ENCODE measurements at regions not wholly inside any gene's neighbourhood (a gene's known extent, or its start where the extent isn't known, plus 50 kb on each side); places are given as distances from the start of the nearest gene placed in this dataset.

- H3K27me3 ChIP-seq: no peaks in the 10 kb centered on the region
- intact Hi-C loops (cut with DNase I): no loop called here
- peaks cover 0 to 2% (median 0%) of the 10 kb centered on the region in 9 donors for H3K4me1 ChIP-seq
- ATAC-seq (no peak), DNase-seq (no peak)
- 91 to 93% methylated on average over 4 of the region's 4 CpGs for WGBS, 2 donors
- no peak overlapping the region for H3K27ac ChIP-seq
- no peak for TF ChIP-seq CTCF (IDR thresholded peaks at IDR 0.05)
- H3K4me3 ChIP-seq: no peak overlapping the region
- peaks cover 0 to under 1% (median 0%) of the 10 kb centered on the region in 11 donors for H3K9me3 ChIP-seq
- H3K36me3 ChIP-seq: no peaks in the 10 kb centered on the region
Observed at GRCh38 chr4:17064959-17065358, 166.5 kb upstream of the LDB2 start.

- H3K4me1 ChIP-seq: peaks cover 0 to 9% (median 0%) of the 10 kb centered on the region in 9 donors
- H3K9me3 ChIP-seq: no peaks in the 10 kb centered on the region
- TF ChIP-seq CTCF (IDR thresholded peaks at IDR 0.05): no peak
- 62 to 67% methylated on average over 3 of the region's 3 CpGs for WGBS, 2 donors
- no peaks in the 10 kb centered on the region for H3K36me3 ChIP-seq
- ATAC-seq (no peak), DNase-seq (no peak)
- intact Hi-C loops (cut with DNase I): no loop called here
- no peak overlapping the region for H3K4me3 ChIP-seq
- H3K27me3 ChIP-seq: no peaks in the 10 kb centered on the region
- no peak overlapping the region for H3K27ac ChIP-seq
Observed at GRCh38 chr4:17063888-17064287, 165.4 kb upstream of the LDB2 start.

GRCh38 chr4:17060230-17060629, 161.8 kb upstream of the LDB2 start:
- no peak overlapping the region for H3K4me3 ChIP-seq
- no peak for ATAC-seq
- no peak for TF ChIP-seq CTCF (IDR thresholded peaks at IDR 0.05)
- H3K36me3 ChIP-seq: no peaks in the 10 kb centered on the region
- peak overlapping the region in 1 of 10 donors; percentile 48 for H3K27ac ChIP-seq
- H3K9me3 ChIP-seq: no peaks in the 10 kb centered on the region
- no peaks in the 10 kb centered on the region for H3K27me3 ChIP-seq
- no peak for DNase-seq
- intact Hi-C loops (cut with DNase I): no loop called here
- WGBS, 2 donors: 96 to 100% methylated on average over 4 of the region's 4 CpGs
- H3K4me1 ChIP-seq: peaks cover 0 to 9% (median 0%) of the 10 kb centered on the region in 9 donors

GRCh38 chr4:17058916-17059741, 160.7 kb upstream of the LDB2 start:
- Histone ChIP-seq H3K4me3 (peak overlapping the region in 4 of 10 donors; percentile 2 to 25 (median 13)), H3K36me3 (no peaks in the 10 kb centered on the region), H3K4me1 (peaks cover 0 to 9% (median 0%) of the 10 kb centered on the region in 9 donors), H3K27ac (peak overlapping the region in 8 of 10 donors; percentile 19 to 55 (median 47)), H3K27me3 (no peaks in the 10 kb centered on the region), H3K9me3 (no peaks in the 10 kb centered on the region)
- TF ChIP-seq CTCF (IDR thresholded peaks at IDR 0.05): no peak
- ATAC-seq (peak in 7 of 8 donors; percentile 68 to 92 (median 81)), DNase-seq (peak; percentile 17 to 36)
- intact Hi-C loops (cut with DNase I): no loop called here
- WGBS, 2 donors: 55 to 64% methylated on average over 10 of the region's 10 CpGs

Measured in heart right ventricle (tissue), 16 donors.